GM20000 (cell line): ENCODE measurements at regions not wholly inside any gene's neighbourhood (a gene's known extent, or its start where the extent isn't known, plus 50 kb on each side); places are given as distances from the start of the nearest gene placed in this dataset.

ENCODE experiments used
- DNase-seq: peaks from one replicate; pipeline ENCODE4 v3.0.0; 2012; ENCODE audit warnings: low spot score
- TF ChIP-seq, protein P1 (sequence below): IDR thresholded peaks from 2 replicates; pipeline ENCODE4 v1.5.1; 2012; ENCODE audit warnings: mild to moderate bottlenecking, control low read depth; ENCODE audit errors: extremely low read depth, missing control alignments

- TF ChIP-seq, protein P1, sequence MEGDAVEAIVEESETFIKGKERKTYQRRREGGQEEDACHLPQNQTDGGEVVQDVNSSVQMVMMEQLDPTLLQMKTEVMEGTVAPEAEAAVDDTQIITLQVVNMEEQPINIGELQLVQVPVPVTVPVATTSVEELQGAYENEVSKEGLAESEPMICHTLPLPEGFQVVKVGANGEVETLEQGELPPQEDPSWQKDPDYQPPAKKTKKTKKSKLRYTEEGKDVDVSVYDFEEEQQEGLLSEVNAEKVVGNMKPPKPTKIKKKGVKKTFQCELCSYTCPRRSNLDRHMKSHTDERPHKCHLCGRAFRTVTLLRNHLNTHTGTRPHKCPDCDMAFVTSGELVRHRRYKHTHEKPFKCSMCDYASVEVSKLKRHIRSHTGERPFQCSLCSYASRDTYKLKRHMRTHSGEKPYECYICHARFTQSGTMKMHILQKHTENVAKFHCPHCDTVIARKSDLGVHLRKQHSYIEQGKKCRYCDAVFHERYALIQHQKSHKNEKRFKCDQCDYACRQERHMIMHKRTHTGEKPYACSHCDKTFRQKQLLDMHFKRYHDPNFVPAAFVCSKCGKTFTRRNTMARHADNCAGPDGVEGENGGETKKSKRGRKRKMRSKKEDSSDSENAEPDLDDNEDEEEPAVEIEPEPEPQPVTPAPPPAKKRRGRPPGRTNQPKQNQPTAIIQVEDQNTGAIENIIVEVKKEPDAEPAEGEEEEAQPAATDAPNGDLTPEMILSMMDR = no peak
Measured at GRCh38 chr2:120677221-120677620, 58.4 kb upstream of the GLI2 start.

GRCh38 chr2:120677696-120678247, 57.9 kb upstream of the GLI2 start:
- no peak for DNase-seq
- TF ChIP-seq, protein P1 = no peak

More at GRCh38 chr2:120677221-120677620, 58.4 kb upstream of the GLI2 start:
- DNase-seq = no peak

GRCh38 chr2:120678251-120678650, 57.4 kb upstream of the GLI2 start:
- no peak for DNase-seq

DNA sequence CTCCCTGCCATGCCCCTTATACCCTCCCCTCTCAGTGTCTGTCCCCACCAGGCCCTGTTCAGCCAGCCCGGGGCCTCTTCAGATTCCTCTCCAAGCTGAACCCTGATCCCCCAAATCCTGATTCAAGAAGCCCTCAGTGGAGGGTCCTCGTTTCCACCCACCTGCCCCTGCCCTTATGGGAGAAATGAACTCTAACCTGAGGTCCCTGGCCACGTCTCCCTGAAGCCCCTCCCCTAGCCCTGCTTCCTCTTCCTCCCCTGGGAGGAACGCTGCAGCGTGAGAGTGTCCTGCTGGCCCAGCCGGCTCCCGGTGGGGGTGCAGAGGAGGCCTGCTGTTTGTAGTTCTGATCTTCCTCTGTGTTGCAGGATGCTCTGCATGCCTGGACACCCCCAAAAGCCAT, 56.7 kb upstream of the GLI2 start:
- TF ChIP-seq, protein P1 = no peak
- no peak for DNase-seq

More at GRCh38 chr2:120678251-120678650, 57.4 kb upstream of the GLI2 start:
- TF ChIP-seq, protein P1 = no peak

- DNase-seq = no peak
- TF ChIP-seq, protein P1 = no peak
Measured at GRCh38 chr2:120679526-120679925, 56.1 kb upstream of the GLI2 start.

GRCh38 chr2:120680136-120680761, 55.4 kb upstream of the GLI2 start:
- TF ChIP-seq, protein P1 = peak; percentile 65
- DNase-seq = peak; percentile 80

- TF ChIP-seq, protein P1 = no peak
- no peak for DNase-seq
Measured at GRCh38 chr2:120681181-120681580, 54.5 kb upstream of the GLI2 start.
